ENCODE measurements at regions not wholly inside any gene's neighbourhood (a gene's known extent, or its start where the extent isn't known, plus 50 kb on each side); places are given as distances from the start of the nearest gene placed in this dataset.

GRCh38 chr2:104638859-104639202, 215.1 kb upstream of the POU3F3 start:
- H3K4me1 ChIP-seq (ENCODE audit: control insufficient read depth, insufficient read depth, low read length) = no peaks in the 10 kb centered on the region
- no peak overlapping the region for H3K27ac Mint-ChIP-seq

GRCh38 chr2:104641786-104642185, 212.1 kb upstream of the POU3F3 start:
- Histone ChIP-seq H3K36me3 (ENCODE audit: control insufficient read depth, insufficient read depth, low read length) (no peaks in the 10 kb centered on the region), H3K4me3 (ENCODE audit: low read length) (no peak overlapping the region), H3K9me3 (ENCODE audit: control insufficient read depth, insufficient read depth, low read length) (no peaks in the 10 kb centered on the region), H3K27me3 (ENCODE audit: control insufficient read depth, insufficient read depth, low read length) (no peaks in the 10 kb centered on the region), H3K27ac (ENCODE audit: low read length) (no peak overlapping the region), H3K4me1 (ENCODE audit: control insufficient read depth, insufficient read depth, low read length) (no peaks in the 10 kb centered on the region)
- WGBS (ENCODE audit: insufficient coverage) = 13% methylated on average over 2 of the region's 2 CpGs
- intact Hi-C loops (cut with micrococcal nuclease) = no loop called here
- TF ChIP-seq, protein P1, sequence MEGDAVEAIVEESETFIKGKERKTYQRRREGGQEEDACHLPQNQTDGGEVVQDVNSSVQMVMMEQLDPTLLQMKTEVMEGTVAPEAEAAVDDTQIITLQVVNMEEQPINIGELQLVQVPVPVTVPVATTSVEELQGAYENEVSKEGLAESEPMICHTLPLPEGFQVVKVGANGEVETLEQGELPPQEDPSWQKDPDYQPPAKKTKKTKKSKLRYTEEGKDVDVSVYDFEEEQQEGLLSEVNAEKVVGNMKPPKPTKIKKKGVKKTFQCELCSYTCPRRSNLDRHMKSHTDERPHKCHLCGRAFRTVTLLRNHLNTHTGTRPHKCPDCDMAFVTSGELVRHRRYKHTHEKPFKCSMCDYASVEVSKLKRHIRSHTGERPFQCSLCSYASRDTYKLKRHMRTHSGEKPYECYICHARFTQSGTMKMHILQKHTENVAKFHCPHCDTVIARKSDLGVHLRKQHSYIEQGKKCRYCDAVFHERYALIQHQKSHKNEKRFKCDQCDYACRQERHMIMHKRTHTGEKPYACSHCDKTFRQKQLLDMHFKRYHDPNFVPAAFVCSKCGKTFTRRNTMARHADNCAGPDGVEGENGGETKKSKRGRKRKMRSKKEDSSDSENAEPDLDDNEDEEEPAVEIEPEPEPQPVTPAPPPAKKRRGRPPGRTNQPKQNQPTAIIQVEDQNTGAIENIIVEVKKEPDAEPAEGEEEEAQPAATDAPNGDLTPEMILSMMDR (IDR thresholded peaks at IDR 0.05) = no peak
- Mint-ChIP-seq H3K4me1 (peaks cover 0 to 5% of the 10 kb centered on the region in 2 donors), H3K9me3 (peaks cover 0 to 2% of the 10 kb centered on the region in 2 donors), H3K27ac (no peak overlapping the region), H3K36me3 (no peaks in the 10 kb centered on the region), H3K27me3 (ENCODE audit: low read depth in 2 of 2) (peaks cover 6 to 12% of the 10 kb centered on the region in 2 donors), H3K4me3 (no peak overlapping the region)
- ATAC-seq = no peak
- DNase-seq = no peak

More at GRCh38 chr2:104638859-104639202, 215.1 kb upstream of the POU3F3 start:
- Mint-ChIP-seq H3K4me1 (peaks cover 0 to 5% of the 10 kb centered on the region in 2 donors), H3K36me3 (no peaks in the 10 kb centered on the region), H3K4me3 (no peak overlapping the region), H3K27me3 (ENCODE audit: low read depth in 2 of 2) (peaks cover 6 to 19% of the 10 kb centered on the region in 2 donors), H3K9me3 (peaks cover 0 to 3% of the 10 kb centered on the region in 2 donors)
- Histone ChIP-seq H3K27ac (ENCODE audit: low read length) (no peak overlapping the region), H3K9me3 (ENCODE audit: control insufficient read depth, insufficient read depth, low read length) (no peaks in the 10 kb centered on the region), H3K36me3 (ENCODE audit: control insufficient read depth, insufficient read depth, low read length) (no peaks in the 10 kb centered on the region), H3K4me3 (ENCODE audit: low read length) (no peak overlapping the region), H3K27me3 (ENCODE audit: control insufficient read depth, insufficient read depth, low read length) (no peaks in the 10 kb centered on the region)
- no peak for ATAC-seq
- intact Hi-C loops (cut with micrococcal nuclease) = no loop called here
- 95% methylated on average over 7 of the region's 7 CpGs for WGBS (ENCODE audit: insufficient coverage)
- DNase-seq = no peak
- TF ChIP-seq, protein P1 (IDR thresholded peaks at IDR 0.05) = no peak

- no peaks in the 10 kb centered on the region for H3K4me1 Mint-ChIP-seq
- no peak overlapping the region for H3K27ac Mint-ChIP-seq
- Histone ChIP-seq H3K27ac (ENCODE audit: low read length) (no peak overlapping the region), H3K4me3 (ENCODE audit: low read length) (no peak overlapping the region), H3K9me3 (ENCODE audit: control insufficient read depth, insufficient read depth, low read length) (no peaks in the 10 kb centered on the region), H3K4me1 (ENCODE audit: control insufficient read depth, insufficient read depth, low read length) (no peaks in the 10 kb centered on the region), H3K36me3 (ENCODE audit: control insufficient read depth, insufficient read depth, low read length) (no peaks in the 10 kb centered on the region), H3K27me3 (ENCODE audit: control insufficient read depth, insufficient read depth, low read length) (no peaks in the 10 kb centered on the region)
- peaks cover 8 to 25% of the 10 kb centered on the region in 2 donors for H3K27me3 Mint-ChIP-seq (ENCODE audit: low read depth in 2 of 2)
- DNase-seq = no peak
- H3K9me3 Mint-ChIP-seq = peaks cover 0 to 5% of the 10 kb centered on the region in 2 donors
- WGBS (ENCODE audit: insufficient coverage) = 71% methylated on average over 1 of the region's 2 CpGs
- TF ChIP-seq, protein P1 (IDR thresholded peaks at IDR 0.05) = no peak
- ATAC-seq = no peak
- intact Hi-C loops (cut with micrococcal nuclease) = no loop called here
- no peak overlapping the region for H3K4me3 Mint-ChIP-seq
- H3K36me3 Mint-ChIP-seq = no peaks in the 10 kb centered on the region
Observed at GRCh38 chr2:104648376-104648775, 205.5 kb upstream of the POU3F3 start.

DNA sequence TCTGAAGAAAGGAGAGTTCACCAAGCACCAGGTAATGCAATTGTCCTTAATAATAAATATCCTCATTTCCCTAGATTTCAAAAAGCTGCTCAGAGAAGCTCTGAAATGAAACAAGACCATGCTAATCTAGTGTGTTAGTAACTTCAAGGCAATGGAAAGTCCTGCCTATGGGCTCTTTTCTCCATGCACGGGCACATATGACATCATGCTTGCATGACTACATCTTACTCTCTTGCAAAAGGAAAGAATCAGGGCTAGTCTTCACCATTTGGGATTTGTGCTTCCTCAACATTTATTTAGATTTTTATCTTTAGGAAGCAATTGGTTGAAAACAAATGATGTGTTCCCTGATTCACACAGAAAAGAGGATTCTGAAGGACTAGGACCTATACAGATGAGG, 204.0 kb upstream of the POU3F3 start:
- Mint-ChIP-seq H3K9me3 (peaks cover 0 to 5% of the 10 kb centered on the region in 2 donors), H3K4me3 (no peak overlapping the region), H3K27me3 (ENCODE audit: low read depth in 2 of 2) (peaks cover 17 to 34% of the 10 kb centered on the region in 2 donors), H3K27ac (no peak overlapping the region), H3K4me1 (no peaks in the 10 kb centered on the region), H3K36me3 (no peaks in the 10 kb centered on the region)
- WGBS (ENCODE audit: insufficient coverage) = 100% methylated on average over 1 of the region's 1 CpG
- no peaks in the 10 kb centered on the region for H3K4me1 ChIP-seq (ENCODE audit: control insufficient read depth, insufficient read depth, low read length)
- no peak overlapping the region for H3K4me3 ChIP-seq (ENCODE audit: low read length)
- no peak overlapping the region for H3K27ac ChIP-seq (ENCODE audit: low read length)
- intact Hi-C loops (cut with micrococcal nuclease) = no loop called here
- no peaks in the 10 kb centered on the region for H3K27me3 ChIP-seq (ENCODE audit: control insufficient read depth, insufficient read depth, low read length)
- DNase-seq = no peak
- TF ChIP-seq, protein P1 (IDR thresholded peaks at IDR 0.05) = no peak
- H3K9me3 ChIP-seq (ENCODE audit: control insufficient read depth, insufficient read depth, low read length) = no peaks in the 10 kb centered on the region
- H3K36me3 ChIP-seq (ENCODE audit: control insufficient read depth, insufficient read depth, low read length) = no peaks in the 10 kb centered on the region
- ATAC-seq = no peak

All from natural killer cell (primary cell).